ENCODE measurements at regions not wholly inside any gene's neighbourhood (a gene's known extent, or its start where the extent isn't known, plus 50 kb on each side); places are given as distances from the start of the nearest gene placed in this dataset.

- Histone ChIP-seq H3K4me3 (no peak overlapping the region), H3K36me3 (ENCODE audit: insufficient read depth in 1 of 2, low read depth in 1 of 2) (no peaks in the 10 kb centered on the region), H3K4me1 (no peaks in the 10 kb centered on the region), H3K27me3 (ENCODE audit: insufficient read depth in 3 of 3, low read length in 2 of 3) (peaks cover 0 to 1% (median 0%) of the 10 kb centered on the region in 3 donors), H3K9me3 (no peaks in the 10 kb centered on the region), H3K27ac (no peak overlapping the region)
- WGBS, 3 donors: 88 to 93% (median 91%) methylated on average over 1 of the region's 1 CpG
- no peak for ATAC-seq
- intact Hi-C loops (cut with DNase I): no loop called here
- TF ChIP-seq, protein P1, sequence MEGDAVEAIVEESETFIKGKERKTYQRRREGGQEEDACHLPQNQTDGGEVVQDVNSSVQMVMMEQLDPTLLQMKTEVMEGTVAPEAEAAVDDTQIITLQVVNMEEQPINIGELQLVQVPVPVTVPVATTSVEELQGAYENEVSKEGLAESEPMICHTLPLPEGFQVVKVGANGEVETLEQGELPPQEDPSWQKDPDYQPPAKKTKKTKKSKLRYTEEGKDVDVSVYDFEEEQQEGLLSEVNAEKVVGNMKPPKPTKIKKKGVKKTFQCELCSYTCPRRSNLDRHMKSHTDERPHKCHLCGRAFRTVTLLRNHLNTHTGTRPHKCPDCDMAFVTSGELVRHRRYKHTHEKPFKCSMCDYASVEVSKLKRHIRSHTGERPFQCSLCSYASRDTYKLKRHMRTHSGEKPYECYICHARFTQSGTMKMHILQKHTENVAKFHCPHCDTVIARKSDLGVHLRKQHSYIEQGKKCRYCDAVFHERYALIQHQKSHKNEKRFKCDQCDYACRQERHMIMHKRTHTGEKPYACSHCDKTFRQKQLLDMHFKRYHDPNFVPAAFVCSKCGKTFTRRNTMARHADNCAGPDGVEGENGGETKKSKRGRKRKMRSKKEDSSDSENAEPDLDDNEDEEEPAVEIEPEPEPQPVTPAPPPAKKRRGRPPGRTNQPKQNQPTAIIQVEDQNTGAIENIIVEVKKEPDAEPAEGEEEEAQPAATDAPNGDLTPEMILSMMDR (IDR thresholded peaks at IDR 0.05): no peak
- DNase-seq: no peak
Measured at GRCh38 chr4:165715989-165716388, 157.0 kb upstream of the TLL1 start.

DNA sequence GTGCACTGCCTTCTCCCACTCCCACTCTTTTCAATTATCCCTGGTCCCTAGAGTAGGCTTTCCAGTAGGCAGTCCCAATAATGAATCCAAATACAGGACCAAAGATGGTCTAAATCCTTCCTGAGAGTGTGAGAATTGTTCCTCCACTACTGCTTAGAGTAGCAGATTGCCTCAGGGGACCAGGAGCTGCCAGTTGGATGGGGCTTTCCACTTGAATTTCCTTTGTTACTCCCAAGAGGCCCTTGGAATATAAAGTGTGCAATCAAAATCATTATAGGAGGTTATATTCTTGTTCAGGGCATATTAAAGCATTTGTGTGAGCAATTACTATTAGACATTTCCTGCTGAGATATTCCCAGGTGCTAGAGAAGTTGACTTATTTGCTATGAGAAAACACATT is 156.6 kb upstream of the TLL1 start:
- Histone ChIP-seq H3K4me3 (no peak overlapping the region), H3K36me3 (ENCODE audit: insufficient read depth in 1 of 2, low read depth in 1 of 2) (no peaks in the 10 kb centered on the region), H3K27ac (no peak overlapping the region), H3K27me3 (ENCODE audit: insufficient read depth in 3 of 3, low read length in 2 of 3) (peaks cover 0 to 1% (median 0%) of the 10 kb centered on the region in 3 donors), H3K4me1 (no peaks in the 10 kb centered on the region), H3K9me3 (no peaks in the 10 kb centered on the region)
- ATAC-seq: no peak
- TF ChIP-seq, protein P1 (IDR thresholded peaks at IDR 0.05): no peak
- no peak for DNase-seq
- intact Hi-C loops (cut with DNase I): no loop called here

DNA sequence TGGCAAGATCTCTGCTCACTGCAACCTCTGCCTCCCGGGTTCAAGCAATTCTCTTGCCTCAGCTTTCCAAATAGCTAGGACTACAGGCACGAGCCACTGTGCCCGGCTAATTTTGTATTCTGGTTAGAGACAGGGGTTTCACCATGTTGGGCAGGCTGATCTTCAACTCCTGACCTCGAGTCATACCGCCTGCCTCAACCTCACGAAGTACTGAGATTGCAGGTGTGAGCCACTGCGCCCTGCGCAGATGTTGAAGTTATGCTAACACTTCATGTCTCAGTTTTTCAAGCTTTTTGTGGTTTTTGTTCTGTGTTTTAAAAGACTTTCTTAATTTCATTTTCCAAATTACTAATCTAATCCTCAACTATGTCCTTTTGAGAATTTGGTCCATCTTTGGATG is 154.4 kb upstream of the TLL1 start:
- TF ChIP-seq, protein P1 (IDR thresholded peaks at IDR 0.05): no peak
- Histone ChIP-seq H3K36me3 (ENCODE audit: insufficient read depth in 1 of 2, low read depth in 1 of 2) (no peaks in the 10 kb centered on the region), H3K27ac (no peak overlapping the region), H3K27me3 (ENCODE audit: insufficient read depth in 3 of 3, low read length in 2 of 3) (peaks cover 0 to 1% (median 0%) of the 10 kb centered on the region in 3 donors), H3K4me1 (no peaks in the 10 kb centered on the region), H3K4me3 (no peak overlapping the region), H3K9me3 (no peaks in the 10 kb centered on the region)
- no peak for ATAC-seq
- 89 to 91% (median 90%) methylated on average over 8 of the region's 8 CpGs for WGBS, 3 donors
- no peak for DNase-seq
- intact Hi-C loops (cut with DNase I): no loop called here

DNA sequence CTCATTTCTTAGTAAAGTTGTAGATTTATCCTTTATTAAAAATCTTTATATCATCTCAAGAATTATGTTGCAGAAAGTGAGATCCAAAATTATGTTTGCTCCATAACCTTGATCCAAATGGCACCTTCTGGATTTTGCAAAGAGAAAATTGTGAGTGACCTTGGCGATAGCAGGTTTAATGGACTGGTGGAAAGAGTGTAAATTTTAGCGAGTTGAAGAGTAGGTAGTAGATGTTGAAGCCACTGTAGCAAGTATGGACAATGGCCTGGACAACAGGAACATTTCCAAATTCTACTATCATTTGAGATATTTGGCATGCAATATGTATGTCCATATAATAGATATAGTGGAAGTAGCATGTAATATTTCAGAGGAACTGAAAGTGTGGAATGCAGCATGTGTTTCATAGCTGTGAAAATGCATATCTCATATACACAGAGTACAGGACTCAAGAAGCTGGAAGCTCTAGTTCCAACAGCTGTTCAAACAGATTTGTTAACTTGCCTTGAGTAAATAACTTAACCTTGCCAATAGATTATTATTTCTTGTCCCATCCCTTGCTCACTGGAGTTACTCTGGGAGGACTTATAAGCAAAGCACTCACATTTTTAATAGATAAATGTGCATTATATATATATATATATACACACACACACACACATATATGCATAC is 152.5 kb upstream of the TLL1 start:
- intact Hi-C loops (cut with DNase I): no loop called here

More for the DNA sequence above, 152.5 kb upstream of the TLL1 start:
- ATAC-seq (no peak), DNase-seq (no peak)
- 90 to 98% (median 94%) methylated on average over 2 of the region's 2 CpGs for WGBS, 3 donors
- Histone ChIP-seq H3K27me3 (ENCODE audit: insufficient read depth in 3 of 3, low read length in 2 of 3) (no peaks in the 10 kb centered on the region), H3K36me3 (ENCODE audit: insufficient read depth in 1 of 2, low read depth in 1 of 2) (no peaks in the 10 kb centered on the region), H3K4me3 (no peak overlapping the region), H3K27ac (no peak overlapping the region), H3K4me1 (no peaks in the 10 kb centered on the region), H3K9me3 (no peaks in the 10 kb centered on the region)
- TF ChIP-seq, protein P1 (IDR thresholded peaks at IDR 0.05): no peak

All from psoas muscle (tissue), 7 donors.